ENCODE measurements at regions not wholly inside any gene's neighbourhood (a gene's known extent, or its start where the extent isn't known, plus 50 kb on each side); places are given as distances from the start of the nearest gene placed in this dataset.

GRCh38 chr9:92224177-92224576 is 69.3 kb downstream of the IARS1 start:
- no peak for TF ChIP-seq CTCF (IDR thresholded peaks at IDR 0.05)
- no peak for TF ChIP-seq POLR2A (IDR thresholded peaks at IDR 0.05)

Data from heart left ventricle (tissue), 13 donors.